Mucosa of descending colon (tissue), 3 donors: ENCODE measurements at regions not wholly inside any gene's neighbourhood (a gene's known extent, or its start where the extent isn't known, plus 50 kb on each side); places are given as distances from the start of the nearest gene placed in this dataset.
A peak's percentile ranks its signal among the peaks of the same experiment; 100 is the strongest.

ENCODE experiments used
- ATAC-seq: fragments of 200-7000 bp; cut with Tn5 transposase; one replicate; pipeline ENCODE4 v1.9.1; 2020; ENCODE audit warnings: mild to moderate bottlenecking, moderate library complexity
- DNase-seq, 3 donors: peaks; one replicate each; pipeline ENCODE4 v3.0.0-alpha.2; 2020
- H3K36me3 ChIP-seq: fragments of 200-600 bp; one replicate; pipeline ENCODE4 v1.8.0; 2021; ENCODE audit warnings: low read depth, mild to moderate bottlenecking
- H3K4me1 ChIP-seq: fragments of 200-600 bp; one replicate; pipeline ENCODE4 v1.8.0; 2021; ENCODE audit warnings: low read depth, mild to moderate bottlenecking
- H3K4me3 ChIP-seq: fragments of 200-600 bp; one replicate; pipeline ENCODE4 v1.8.0; 2021; ENCODE audit warnings: mild to moderate bottlenecking
- H3K9me3 ChIP-seq: fragments of 200-600 bp; one replicate; pipeline ENCODE4 v1.8.0; 2021; ENCODE audit warnings: mild to moderate bottlenecking
- CTCF ChIP-seq: fragments of 200-600 bp; IDR thresholded peaks from one replicate; pipeline ENCODE4 v1.8.0; 2022; ENCODE audit warnings: antibody characterized with exemption, mild to moderate bottlenecking
- intact Hi-C, 2 donors: fragments of 100-400 bp; cut with DNase I in 1 of 2; cut with micrococcal nuclease in 1 of 2; formaldehyde crosslinking; loops; one replicate each; pipeline versions ENCODE4 v1.11.0 to v1.11.1; 2022; cut with DNase I, micrococcal nuclease
- donor health status: DM: no; HTN: no; CAD: no; lungs with moderate emphysema.
- donor health status: DM: no; HTN: no; CAD: no.
- donor health status: DM: no; HTN: yes; CAD: no.

- no peaks in the 10 kb centered on the region for H3K9me3 ChIP-seq
- no peak overlapping the region for H3K4me3 ChIP-seq
- intact Hi-C loops, result loop anchor here in 1 of 2 donors (10.0 kb wide), 1 partner anchor 720 kb away; a partner anchor contains a TSS
- no peaks in the 10 kb centered on the region for H3K4me1 ChIP-seq
- DNase-seq (no peak), ATAC-seq (no peak)
- TF ChIP-seq CTCF, result no peak
- no peaks in the 10 kb centered on the region for H3K36me3 ChIP-seq
Measured at GRCh38 chr6:27174958-27175357, 72.5 kb upstream of the PRSS16 start.

GRCh38 chr6:27176096-27176495 lies 71.4 kb upstream of the PRSS16 start:
- H3K4me3 ChIP-seq, result no peak overlapping the region
- no peak for TF ChIP-seq CTCF
- DNase-seq (no peak), ATAC-seq (no peak)
- no peaks in the 10 kb centered on the region for H3K4me1 ChIP-seq
- no peaks in the 10 kb centered on the region for H3K9me3 ChIP-seq
- no peaks in the 10 kb centered on the region for H3K36me3 ChIP-seq
- intact Hi-C loops, result loop anchor here in 1 of 2 donors (10.0 kb wide), 1 partner anchor 719 kb away; a partner anchor contains a TSS

- no peaks in the 10 kb centered on the region for H3K9me3 ChIP-seq
- TF ChIP-seq CTCF, result no peak
- no peaks in the 10 kb centered on the region for H3K36me3 ChIP-seq
- intact Hi-C loops, result loop anchor here in 1 of 2 donors (10.0 kb wide), 1 partner anchor 718 kb away; a partner anchor contains a TSS
- no peaks in the 10 kb centered on the region for H3K4me1 ChIP-seq
- peak; percentile 63 to 80 (median 77) for DNase-seq
- peak overlapping the region; percentile 76 for H3K4me3 ChIP-seq
- peak; percentile 69 for ATAC-seq
Measured at GRCh38 chr6:27176523-27177484, 70.7 kb upstream of the PRSS16 start.

GRCh38 chr6:27177485-27178406 lies 69.8 kb upstream of the PRSS16 start:
- H3K9me3 ChIP-seq, result no peaks in the 10 kb centered on the region
- no peaks in the 10 kb centered on the region for H3K36me3 ChIP-seq
- peak; percentile 85 to 89 (median 86) for DNase-seq
- peak; percentile 36 for TF ChIP-seq CTCF
- H3K4me1 ChIP-seq, result no peaks in the 10 kb centered on the region
- intact Hi-C loops, result loop anchor here in 1 of 2 donors (10.0 kb wide), 1 partner anchor 717 kb away; a partner anchor contains a TSS
- ATAC-seq, result peak; percentile 93
- H3K4me3 ChIP-seq, result peak overlapping the region; percentile 76

GRCh38 chr6:27178407-27178730 lies 69.1 kb upstream of the PRSS16 start:
- peak in 1 of 3 donors; percentile 48 for DNase-seq
- Histone ChIP-seq H3K9me3 (no peaks in the 10 kb centered on the region), H3K4me3 (peak overlapping the region; percentile 76), H3K4me1 (no peaks in the 10 kb centered on the region), H3K36me3 (no peaks in the 10 kb centered on the region)
- ATAC-seq, result peak; percentile 8
- no peak for TF ChIP-seq CTCF
- intact Hi-C loops, result loop anchor here in 1 of 2 donors (10.0 kb wide), 1 partner anchor 716 kb away; a partner anchor contains a TSS
